Hepatocyte (in vitro differentiated cells): ENCODE measurements at regions not wholly inside any gene's neighbourhood (a gene's known extent, or its start where the extent isn't known, plus 50 kb on each side); places are given as distances from the start of the nearest gene placed in this dataset.

ENCODE experiments used
- EZH2 ChIP-seq: fragments of 200-600 bp; sonication (generic); IDR thresholded peaks from 2 replicates; pipeline ENCODE4 v1.6.1; 2016; ENCODE audit warnings: antibody characterized with exemption, mild to moderate bottlenecking, borderline replicate concordance
- TF ChIP-seq, protein P1 (sequence below): fragments of 200-600 bp; sonication (generic); IDR thresholded peaks from 2 replicates; pipeline ENCODE4 v1.5.1; 2016; ENCODE audit warnings: antibody characterized with exemption, mild to moderate bottlenecking; ENCODE audit not compliant: poor library complexity

DNA sequence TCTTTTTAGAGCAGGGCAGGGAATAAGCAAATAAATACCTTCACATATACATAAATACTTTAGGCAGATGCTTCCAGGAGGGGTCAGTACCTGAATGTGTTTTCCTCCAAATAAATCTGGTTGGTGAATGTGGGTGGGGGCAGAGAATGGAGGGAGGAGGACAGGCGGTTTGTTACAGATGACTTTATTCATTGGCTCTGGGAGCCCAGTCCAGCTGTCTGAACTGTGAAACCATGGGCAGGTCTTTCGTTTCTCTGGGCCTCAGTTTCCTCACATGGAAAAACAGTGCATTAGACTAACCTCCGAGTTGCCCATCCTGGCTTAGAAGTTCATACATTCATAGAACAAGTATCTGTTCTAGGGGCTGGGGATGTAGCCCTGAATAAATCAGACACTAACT lies 124.6 kb downstream of the IER5 start:
- no peak for TF ChIP-seq EZH2
- TF ChIP-seq, protein P1, sequence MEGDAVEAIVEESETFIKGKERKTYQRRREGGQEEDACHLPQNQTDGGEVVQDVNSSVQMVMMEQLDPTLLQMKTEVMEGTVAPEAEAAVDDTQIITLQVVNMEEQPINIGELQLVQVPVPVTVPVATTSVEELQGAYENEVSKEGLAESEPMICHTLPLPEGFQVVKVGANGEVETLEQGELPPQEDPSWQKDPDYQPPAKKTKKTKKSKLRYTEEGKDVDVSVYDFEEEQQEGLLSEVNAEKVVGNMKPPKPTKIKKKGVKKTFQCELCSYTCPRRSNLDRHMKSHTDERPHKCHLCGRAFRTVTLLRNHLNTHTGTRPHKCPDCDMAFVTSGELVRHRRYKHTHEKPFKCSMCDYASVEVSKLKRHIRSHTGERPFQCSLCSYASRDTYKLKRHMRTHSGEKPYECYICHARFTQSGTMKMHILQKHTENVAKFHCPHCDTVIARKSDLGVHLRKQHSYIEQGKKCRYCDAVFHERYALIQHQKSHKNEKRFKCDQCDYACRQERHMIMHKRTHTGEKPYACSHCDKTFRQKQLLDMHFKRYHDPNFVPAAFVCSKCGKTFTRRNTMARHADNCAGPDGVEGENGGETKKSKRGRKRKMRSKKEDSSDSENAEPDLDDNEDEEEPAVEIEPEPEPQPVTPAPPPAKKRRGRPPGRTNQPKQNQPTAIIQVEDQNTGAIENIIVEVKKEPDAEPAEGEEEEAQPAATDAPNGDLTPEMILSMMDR, result no peak
